ENCODE measurements at regions not wholly inside any gene's neighbourhood (a gene's known extent, or its start where the extent isn't known, plus 50 kb on each side); places are given as distances from the start of the nearest gene placed in this dataset.

DNA sequence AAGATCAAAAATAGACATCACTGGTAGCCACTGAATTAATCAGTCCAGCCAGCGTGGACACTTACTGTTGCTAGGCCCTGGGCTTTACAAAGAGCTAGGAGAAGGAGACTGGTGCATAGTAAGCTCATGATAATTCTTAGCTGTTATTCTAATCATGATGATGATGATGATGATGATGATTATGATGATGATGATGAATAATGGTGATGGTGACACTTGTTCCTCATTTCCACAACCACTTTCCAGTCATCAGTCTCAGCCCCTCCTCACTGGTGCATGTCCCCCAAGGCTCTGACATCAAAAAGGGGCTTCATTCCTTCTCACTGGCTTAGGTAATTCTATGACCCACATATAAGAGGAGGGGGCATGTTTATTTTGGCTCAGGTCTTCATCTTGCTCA lies 701.0 kb downstream of the PTPRU start:
- TF ChIP-seq ETV6 (conservative IDR thresholded peaks at IDR 0.05 in 1 of 2, IDR thresholded peaks at IDR 0.05 in 1 of 2; ENCODE audit: borderline replicate concordance in 1 of 2, low read depth in 1 of 2) (no peak), POLR2AphosphoS5 (IDR thresholded peaks at IDR 0.05; ENCODE audit: low read length) (no peak), POLR2A (IDR thresholded peaks at IDR 0.05; ENCODE audit: low read depth, low read length) (no peak), CBX5 (IDR thresholded peaks at IDR 0.05; ENCODE audit: low read depth) (no peak), CTCF (IDR thresholded peaks at IDR 0.05 in 2 of 3, conservative IDR thresholded peaks at IDR 0.05 in 1 of 3; ENCODE audit: control insufficient read depth in 2 of 3, extremely low read depth in 1 of 3, insufficient read depth in 1 of 3, low read depth in 3 of 3, low read length in 3 of 3) (no peak), CBFB (IDR thresholded peaks at IDR 0.05; ENCODE audit: low read depth) (no peak), RCOR1 (conservative IDR thresholded peaks at IDR 0.05; ENCODE audit: low read depth, low read length) (no peak)
